HG02571 (cell line): ENCODE measurements at regions not wholly inside any gene's neighbourhood (a gene's known extent, or its start where the extent isn't known, plus 50 kb on each side); places are given as distances from the start of the nearest gene placed in this dataset.
"Not testable (repeated sequence)": the region's sequence is repeated elsewhere in the genome, so short reads cannot be mapped to it uniquely, and the experiment has no call there.

ENCODE experiments used
- ATAC-seq: cut with Tn5 transposase; IDR thresholded peaks from one replicate; pipeline ENCODE4 v1.9.1; 2021; ENCODE audit warnings: mild to moderate bottlenecking, moderate library complexity; ENCODE audit not compliant: unreplicated experiment

GRCh38 chr14:44620121-44621019, 113.3 kb upstream of the FSCB start:
- no peak for ATAC-seq

- ATAC-seq: no peak
These were observed 109.1 kb upstream of the FSCB start for GRCh38 chr14:44616204-44616603.

- ATAC-seq: no peak
These were observed 106.1 kb upstream of the FSCB start for GRCh38 chr14:44613061-44613712.

- no peak for ATAC-seq
These were observed 104.9 kb upstream of the FSCB start for GRCh38 chr14:44612002-44612401.

GRCh38 chr14:44609876-44610510, 102.9 kb upstream of the FSCB start:
- no peak for ATAC-seq

- no peak for ATAC-seq
These were observed 102.1 kb upstream of the FSCB start for GRCh38 chr14:44609201-44609600.

- ATAC-seq: no peak
These were observed 100.6 kb upstream of the FSCB start for GRCh38 chr14:44607701-44608100.

GRCh38 chr14:44606576-44606975, 99.5 kb upstream of the FSCB start:
- ATAC-seq: no peak

- not testable (repeated sequence) for ATAC-seq
These were observed 94.2 kb upstream of the FSCB start for GRCh38 chr14:44601266-44601665.

- ATAC-seq: no peak
These were observed 82.1 kb upstream of the FSCB start for GRCh38 chr14:44589180-44589579.

GRCh38 chr14:44586910-44587309, 79.8 kb upstream of the FSCB start:
- ATAC-seq: no peak

GRCh38 chr14:44576356-44576755, 69.3 kb upstream of the FSCB start:
- no peak for ATAC-seq

GRCh38 chr14:44567997-44568396, 60.9 kb upstream of the FSCB start:
- no peak for ATAC-seq

- no peak for ATAC-seq
These were observed 58.9 kb upstream of the FSCB start for GRCh38 chr14:44565968-44566367.

GRCh38 chr14:44564908-44565307, 57.8 kb upstream of the FSCB start:
- ATAC-seq: no peak
